ENCODE measurements at regions not wholly inside any gene's neighbourhood (a gene's known extent, or its start where the extent isn't known, plus 50 kb on each side); places are given as distances from the start of the nearest gene placed in this dataset.

- Histone ChIP-seq H3F3A (ENCODE audit: low read length, unreplicated experiment) (no peaks in the 10 kb centered on the region), H3K4me2 (ENCODE audit: low read length) (no peak overlapping the region), H4K20me1 (ENCODE audit: low read length) (no peaks in the 10 kb centered on the region), H3K79me2 (ENCODE audit: low read length) (no peaks in the 10 kb centered on the region), H3K4me3 (ENCODE audit: low read length) (no peak overlapping the region), H3K36me3 (ENCODE audit: low read depth, low read length) (no peaks in the 10 kb centered on the region), H3K27ac (ENCODE audit: low read length) (no peak overlapping the region), H3K9ac (ENCODE audit: low read length) (no peak overlapping the region), H3K27me3 (ENCODE audit: low read length) (no peaks in the 10 kb centered on the region), H3K9me2 (replicated peaks; ENCODE audit: low read length) (no peaks in the 10 kb centered on the region), H3K9me3 (ENCODE audit: low read length) (no peaks in the 10 kb centered on the region), H3K4me1 (ENCODE audit: insufficient read depth, low read length) (no peaks in the 10 kb centered on the region), H2AFZ (ENCODE audit: low read length) (no peak overlapping the region)
- intact Hi-C loops (cut with micrococcal nuclease) = no loop called here
- no peak for ATAC-seq
- POLR2A ChIA-PET (ENCODE audit: unreplicated experiment) = no interaction called here
- no TSS peak for BruUV-seq (replicated peaks)
- CTCF ChIA-PET = no interaction called here
- TF ChIP-seq EZH2 (IDR thresholded peaks at IDR 0.05; ENCODE audit: low read length, unreplicated experiment) (no peak), EZH2phosphoT487 (IDR thresholded peaks at IDR 0.05; ENCODE audit: borderline replicate concordance, low read length) (no peak)
- TF ChIP-seq, protein P1, sequence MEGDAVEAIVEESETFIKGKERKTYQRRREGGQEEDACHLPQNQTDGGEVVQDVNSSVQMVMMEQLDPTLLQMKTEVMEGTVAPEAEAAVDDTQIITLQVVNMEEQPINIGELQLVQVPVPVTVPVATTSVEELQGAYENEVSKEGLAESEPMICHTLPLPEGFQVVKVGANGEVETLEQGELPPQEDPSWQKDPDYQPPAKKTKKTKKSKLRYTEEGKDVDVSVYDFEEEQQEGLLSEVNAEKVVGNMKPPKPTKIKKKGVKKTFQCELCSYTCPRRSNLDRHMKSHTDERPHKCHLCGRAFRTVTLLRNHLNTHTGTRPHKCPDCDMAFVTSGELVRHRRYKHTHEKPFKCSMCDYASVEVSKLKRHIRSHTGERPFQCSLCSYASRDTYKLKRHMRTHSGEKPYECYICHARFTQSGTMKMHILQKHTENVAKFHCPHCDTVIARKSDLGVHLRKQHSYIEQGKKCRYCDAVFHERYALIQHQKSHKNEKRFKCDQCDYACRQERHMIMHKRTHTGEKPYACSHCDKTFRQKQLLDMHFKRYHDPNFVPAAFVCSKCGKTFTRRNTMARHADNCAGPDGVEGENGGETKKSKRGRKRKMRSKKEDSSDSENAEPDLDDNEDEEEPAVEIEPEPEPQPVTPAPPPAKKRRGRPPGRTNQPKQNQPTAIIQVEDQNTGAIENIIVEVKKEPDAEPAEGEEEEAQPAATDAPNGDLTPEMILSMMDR (conservative IDR thresholded peaks at IDR 0.05; ENCODE audit: low read depth, low read length) = no peak
- DNase-seq = peak; percentile 13
Observed at GRCh38 chr11:33507356-33507755, 193.3 kb downstream of the C11orf91 start.

GRCh38 chr11:33505093-33505492, 195.5 kb downstream of the C11orf91 start:
- Histone ChIP-seq H3K27me3 (ENCODE audit: low read length) (no peaks in the 10 kb centered on the region), H3K4me3 (ENCODE audit: low read length) (no peak overlapping the region), H2AFZ (ENCODE audit: low read length) (no peak overlapping the region), H3K36me3 (ENCODE audit: low read depth, low read length) (no peaks in the 10 kb centered on the region), H3K4me2 (ENCODE audit: low read length) (no peak overlapping the region), H4K20me1 (ENCODE audit: low read length) (no peaks in the 10 kb centered on the region), H3K27ac (ENCODE audit: low read length) (no peak overlapping the region), H3K4me1 (ENCODE audit: insufficient read depth, low read length) (no peaks in the 10 kb centered on the region), H3K79me2 (ENCODE audit: low read length) (no peaks in the 10 kb centered on the region), H3F3A (ENCODE audit: low read length, unreplicated experiment) (no peaks in the 10 kb centered on the region), H3K9me3 (ENCODE audit: low read length) (no peaks in the 10 kb centered on the region), H3K9me2 (replicated peaks; ENCODE audit: low read length) (no peaks in the 10 kb centered on the region), H3K9ac (ENCODE audit: low read length) (no peak overlapping the region)
- DNase-seq (no peak), ATAC-seq (no peak)
- ChIA-PET CTCF (no interaction called here), POLR2A (ENCODE audit: unreplicated experiment) (no interaction called here)
- intact Hi-C loops (cut with micrococcal nuclease) = no loop called here
- TF ChIP-seq EZH2phosphoT487 (IDR thresholded peaks at IDR 0.05; ENCODE audit: borderline replicate concordance, low read length) (no peak), EZH2 (IDR thresholded peaks at IDR 0.05; ENCODE audit: low read length, unreplicated experiment) (no peak)
- TF ChIP-seq, protein P1 (conservative IDR thresholded peaks at IDR 0.05; ENCODE audit: low read depth, low read length) = no peak
- no TSS peak for BruUV-seq (replicated peaks)

DNA sequence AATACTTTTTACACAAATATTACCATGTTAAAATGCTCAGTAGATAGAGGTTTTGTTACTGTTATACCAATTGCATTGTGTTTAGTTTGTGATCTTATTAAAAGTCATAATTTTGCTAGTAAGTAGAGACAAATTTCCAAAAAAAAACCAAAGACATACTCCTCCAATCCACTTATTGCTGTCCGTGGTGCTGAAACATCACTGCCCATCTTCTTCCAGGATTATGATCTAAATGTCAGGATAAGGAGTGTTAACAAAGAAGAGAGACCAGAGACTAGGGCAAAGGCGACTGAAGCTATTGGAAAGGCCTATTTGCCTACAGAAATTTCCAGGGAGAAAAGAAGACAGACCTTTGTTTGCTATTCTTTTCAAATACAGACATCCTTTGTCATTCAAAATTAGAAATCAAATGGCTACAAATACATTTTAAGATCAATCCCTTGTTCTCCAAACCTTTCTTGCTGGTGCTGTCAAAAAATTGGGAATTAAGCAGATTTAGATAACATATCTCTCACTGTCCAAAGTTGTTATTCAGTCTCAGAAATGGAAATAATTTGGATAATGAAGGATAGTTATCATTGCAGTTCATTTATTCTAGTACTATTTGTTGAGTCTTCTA, 199.7 kb downstream of the C11orf91 start:
- CTCF ChIA-PET = no interaction called here
- ATAC-seq = no peak
- TF ChIP-seq EZH2 (IDR thresholded peaks at IDR 0.05; ENCODE audit: low read length, unreplicated experiment) (no peak), EZH2phosphoT487 (IDR thresholded peaks at IDR 0.05; ENCODE audit: borderline replicate concordance, low read length) (no peak)
- TF ChIP-seq, protein P1 (conservative IDR thresholded peaks at IDR 0.05; ENCODE audit: low read depth, low read length) = no peak
- no peak overlapping the region for H2AFZ ChIP-seq (ENCODE audit: low read length)
- H3K79me2 ChIP-seq (ENCODE audit: low read length) = no peaks in the 10 kb centered on the region
- intact Hi-C loops (cut with micrococcal nuclease) = no loop called here
- no peak overlapping the region for H3K4me2 ChIP-seq (ENCODE audit: low read length)
- H3F3A ChIP-seq (ENCODE audit: low read length, unreplicated experiment) = no peaks in the 10 kb centered on the region
- H3K27me3 ChIP-seq (ENCODE audit: low read length) = no peaks in the 10 kb centered on the region
- H3K9me3 ChIP-seq (ENCODE audit: low read length) = no peaks in the 10 kb centered on the region
- H3K4me3 ChIP-seq (ENCODE audit: low read length) = no peak overlapping the region
- H3K4me1 ChIP-seq (ENCODE audit: insufficient read depth, low read length) = no peaks in the 10 kb centered on the region
- no peaks in the 10 kb centered on the region for H4K20me1 ChIP-seq (ENCODE audit: low read length)
- DNase-seq = peak; percentile 52
- no peak overlapping the region for H3K27ac ChIP-seq (ENCODE audit: low read length)
- no peaks in the 10 kb centered on the region for H3K9me2 ChIP-seq (replicated peaks; ENCODE audit: low read length)
- POLR2A ChIA-PET (ENCODE audit: unreplicated experiment) = no interaction called here
- no peaks in the 10 kb centered on the region for H3K36me3 ChIP-seq (ENCODE audit: low read depth, low read length)
- BruUV-seq (replicated peaks) = no TSS peak
- no peak overlapping the region for H3K9ac ChIP-seq (ENCODE audit: low read length)

All from PC-3 (cell line).